Naive thymus-derived CD4-positive, alpha-beta T cell (primary cell): ENCODE measurements at regions not wholly inside any gene's neighbourhood (a gene's known extent, or its start where the extent isn't known, plus 50 kb on each side); places are given as distances from the start of the nearest gene placed in this dataset.

Source experiments
- ATAC-seq: fragments of 150-1000 bp; cut with Tn5 transposase; 2 replicates; pipeline ENCODE4 v1.10.0; 2021; ENCODE audit warnings: mild to moderate bottlenecking, moderate library complexity
- CTCF ChIA-PET: fragments of 350-600 bp; sonication (Branson Sonifier 250); formaldehyde crosslinking; loops from one replicate; lab custom pipeline; 2021; ENCODE audit warnings: antibody characterized with exemption; lab: Charles Lee
- POLR2A ChIA-PET: fragments of 350-600 bp; sonication (Branson Sonifier 250); formaldehyde crosslinking; loops from one replicate; lab custom pipeline; 2021; ENCODE audit warnings: antibody characterized with exemption, inconsistent platforms; lab: Charles Lee
- DNase-seq, 9 donors: peaks; one replicate each; pipeline versions ENCODE4 v3.0.0 to v3.0.0-alpha.2; 2020 to 2022; ENCODE audit warnings: mixed read lengths in 1 of 9
- H3K27ac ChIP-seq: one replicate; pipeline ENCODE4 v1.7.0; 2013; ENCODE audit warnings: mild to moderate bottlenecking, low read depth, low read length, moderate library complexity
- H3K27me3 ChIP-seq, 2 donors: one replicate each; pipeline ENCODE4 v1.7.0; 2013; ENCODE audit warnings: low read length in 2 of 2, mild to moderate bottlenecking in 2 of 2, moderate library complexity in 2 of 2; ENCODE audit not compliant: control insufficient read depth in 2 of 2, insufficient read depth in 2 of 2
- H3K36me3 ChIP-seq, 3 experiments: 1 replicate in 2 of 3; 2 replicates in 1 of 3; pipeline ENCODE4 v1.7.0; 2013; ENCODE audit warnings: low read length in 3 of 3, mild to moderate bottlenecking in 3 of 3, moderate library complexity in 1 of 3; ENCODE audit not compliant: insufficient read depth in 3 of 3, control insufficient read depth in 2 of 3
- H3K4me1 ChIP-seq, 2 donors: one replicate each; pipeline ENCODE4 v1.7.0; 2013; ENCODE audit warnings: low read length in 2 of 2, mild to moderate bottlenecking in 2 of 2, moderate library complexity in 1 of 2; ENCODE audit not compliant: control insufficient read depth in 2 of 2, insufficient read depth in 2 of 2
- H3K4me3 ChIP-seq: 2 replicates; pipeline ENCODE4 v1.7.0; 2013; ENCODE audit warnings: mild to moderate bottlenecking, low read length
- H3K9me3 ChIP-seq, 3 experiments: 1 replicate in 2 of 3; 2 replicates in 1 of 3; pipeline ENCODE4 v1.7.0; 2013; ENCODE audit warnings: low read length in 3 of 3; ENCODE audit not compliant: control insufficient read depth in 2 of 3
- H3K27ac Mint-ChIP-seq, 9 donors: one replicate each; pipeline ENCODE4 v1.8.0; 2020 to 2022; ENCODE audit warnings: mixed read lengths in 9 of 9, mild to moderate bottlenecking in 8 of 9, moderate library complexity in 5 of 9, inconsistent platforms in 2 of 9
- H3K27me3 Mint-ChIP-seq, 5 donors: one replicate each; pipeline ENCODE4 v1.8.0; 2021 to 2022; ENCODE audit warnings: mixed read lengths in 5 of 5, mild to moderate bottlenecking in 1 of 5
- H3K36me3 Mint-ChIP-seq, 5 donors: one replicate each; pipeline ENCODE4 v1.8.0; 2020 to 2022; ENCODE audit warnings: mixed read lengths in 5 of 5, mild to moderate bottlenecking in 3 of 5, inconsistent platforms in 1 of 5
- H3K4me1 Mint-ChIP-seq, 7 donors: one replicate each; pipeline ENCODE4 v1.8.0; 2020 to 2022; ENCODE audit warnings: mixed read lengths in 7 of 7, mild to moderate bottlenecking in 3 of 7, inconsistent platforms in 1 of 7
- H3K4me3 Mint-ChIP-seq, 10 donors: one replicate each; pipeline ENCODE4 v1.8.0; 2020 to 2022; ENCODE audit warnings: mild to moderate bottlenecking in 10 of 10, mixed read lengths in 10 of 10, moderate library complexity in 6 of 10, inconsistent platforms in 2 of 10
- H3K9me3 Mint-ChIP-seq, 11 donors: one replicate each; pipeline ENCODE4 v1.8.0; 2020 to 2022; ENCODE audit warnings: mixed read lengths in 11 of 11, mild to moderate bottlenecking in 4 of 11, inconsistent platforms in 1 of 11, moderate library complexity in 1 of 11
- intact Hi-C, 2 donors: fragments of 100-400 bp; cut with micrococcal nuclease; formaldehyde crosslinking; loops; one replicate each; pipeline ENCODE4 v1.15.1; 2023

- intact Hi-C loops = no loop called here
- no peak overlapping the region for H3K27ac Mint-ChIP-seq
- ChIA-PET CTCF (no interaction called here), POLR2A (no interaction called here)
- no peaks in the 10 kb centered on the region for H3K36me3 ChIP-seq
- H3K4me3 Mint-ChIP-seq = no peak overlapping the region
- no peaks in the 10 kb centered on the region for H3K27me3 ChIP-seq
- peaks cover 0 to 2% (median 0%) of the 10 kb centered on the region in 11 donors for H3K9me3 Mint-ChIP-seq
- no peaks in the 10 kb centered on the region for H3K36me3 Mint-ChIP-seq
- no peaks in the 10 kb centered on the region for H3K4me1 ChIP-seq
- ATAC-seq (no peak), DNase-seq (no peak)
- no peaks in the 10 kb centered on the region for H3K9me3 ChIP-seq
- no peak overlapping the region for H3K27ac ChIP-seq
- H3K27me3 Mint-ChIP-seq = peaks cover 24 to 36% (median 26%) of the 10 kb centered on the region in 5 donors
- H3K4me3 ChIP-seq = no peak overlapping the region
- peaks cover 0 to 2% (median 0%) of the 10 kb centered on the region in 7 donors for H3K4me1 Mint-ChIP-seq
Observed at GRCh38 chr15:85872125-85872524, 77.4 kb upstream of the KLHL25 start.

- no peaks in the 10 kb centered on the region for H3K27me3 ChIP-seq
- H3K4me1 ChIP-seq = no peaks in the 10 kb centered on the region
- Mint-ChIP-seq H3K9me3 (peaks cover 0 to 2% (median 0%) of the 10 kb centered on the region in 11 donors), H3K27me3 (peaks cover 27 to 48% (median 43%) of the 10 kb centered on the region in 5 donors), H3K36me3 (no peaks in the 10 kb centered on the region), H3K4me3 (no peak overlapping the region), H3K27ac (no peak overlapping the region), H3K4me1 (peaks cover 0 to 2% (median 0%) of the 10 kb centered on the region in 7 donors)
- DNase-seq (no peak), ATAC-seq (no peak)
- H3K27ac ChIP-seq = no peak overlapping the region
- no peak overlapping the region for H3K4me3 ChIP-seq
- intact Hi-C loops = no loop called here
- ChIA-PET CTCF (no interaction called here), POLR2A (no interaction called here)
- H3K36me3 ChIP-seq = no peaks in the 10 kb centered on the region
- H3K9me3 ChIP-seq = no peaks in the 10 kb centered on the region
Observed at GRCh38 chr15:85874236-85874635, 79.5 kb upstream of the KLHL25 start.

GRCh38 chr15:85875756-85876155 is 81.0 kb upstream of the KLHL25 start:
- ATAC-seq (no peak), DNase-seq (no peak)
- Mint-ChIP-seq H3K36me3 (no peaks in the 10 kb centered on the region), H3K27me3 (peaks cover 35 to 60% (median 52%) of the 10 kb centered on the region in 5 donors), H3K27ac (no peak overlapping the region), H3K4me1 (peaks cover 0 to 2% (median 0%) of the 10 kb centered on the region in 7 donors), H3K9me3 (peaks cover 0 to 2% (median 0%) of the 10 kb centered on the region in 11 donors), H3K4me3 (no peak overlapping the region)
- no peaks in the 10 kb centered on the region for H3K27me3 ChIP-seq
- ChIA-PET POLR2A (no interaction called here), CTCF (no interaction called here)
- no peaks in the 10 kb centered on the region for H3K4me1 ChIP-seq
- H3K4me3 ChIP-seq = no peak overlapping the region
- no peaks in the 10 kb centered on the region for H3K36me3 ChIP-seq
- H3K9me3 ChIP-seq = no peaks in the 10 kb centered on the region
- H3K27ac ChIP-seq = no peak overlapping the region
- intact Hi-C loops = no loop called here

GRCh38 chr15:85878828-85879225 is 84.1 kb upstream of the KLHL25 start:
- H3K27me3 Mint-ChIP-seq = peaks cover 30 to 63% (median 51%) of the 10 kb centered on the region in 5 donors
- H3K27ac ChIP-seq = no peak overlapping the region
- no peaks in the 10 kb centered on the region for H3K27me3 ChIP-seq
- no peaks in the 10 kb centered on the region for H3K36me3 ChIP-seq
- H3K27ac Mint-ChIP-seq = no peak overlapping the region
- H3K4me3 ChIP-seq = no peak overlapping the region
- H3K9me3 ChIP-seq = no peaks in the 10 kb centered on the region
- H3K4me1 Mint-ChIP-seq = peaks cover 0 to 2% (median 0%) of the 10 kb centered on the region in 7 donors
- H3K4me3 Mint-ChIP-seq = no peak overlapping the region
- ATAC-seq = no peak
- POLR2A ChIA-PET = no interaction called here
- intact Hi-C loops = no loop called here
- no peaks in the 10 kb centered on the region for H3K4me1 ChIP-seq
- no peaks in the 10 kb centered on the region for H3K36me3 Mint-ChIP-seq
- CTCF ChIA-PET = no interaction called here
- H3K9me3 Mint-ChIP-seq = peaks cover 0 to 4% (median 0%) of the 10 kb centered on the region in 11 donors
- DNase-seq = no peak

- H3K4me1 ChIP-seq = no peaks in the 10 kb centered on the region
- Mint-ChIP-seq H3K4me1 (peaks cover 0 to 2% (median 0%) of the 10 kb centered on the region in 7 donors), H3K27ac (no peak overlapping the region), H3K4me3 (no peak overlapping the region), H3K9me3 (peaks cover 0 to 4% (median 0%) of the 10 kb centered on the region in 11 donors), H3K27me3 (peaks cover 30 to 67% (median 51%) of the 10 kb centered on the region in 5 donors), H3K36me3 (no peaks in the 10 kb centered on the region)
- ChIA-PET CTCF (no interaction called here), POLR2A (no interaction called here)
- no peak overlapping the region for H3K4me3 ChIP-seq
- ATAC-seq (no peak), DNase-seq (no peak)
- intact Hi-C loops = no loop called here
- H3K27me3 ChIP-seq = no peaks in the 10 kb centered on the region
- no peaks in the 10 kb centered on the region for H3K36me3 ChIP-seq
- no peaks in the 10 kb centered on the region for H3K9me3 ChIP-seq
- no peak overlapping the region for H3K27ac ChIP-seq
Observed at GRCh38 chr15:85879334-85880163, 84.8 kb upstream of the KLHL25 start.

GRCh38 chr15:85880501-85881190 is 85.9 kb upstream of the KLHL25 start:
- no peak for ATAC-seq

More at GRCh38 chr15:85880501-85881190, 85.9 kb upstream of the KLHL25 start:
- Mint-ChIP-seq H3K9me3 (peaks cover 0 to 4% (median 0%) of the 10 kb centered on the region in 11 donors), H3K27ac (no peak overlapping the region), H3K36me3 (no peaks in the 10 kb centered on the region), H3K27me3 (peaks cover 26 to 68% (median 56%) of the 10 kb centered on the region in 5 donors), H3K4me3 (no peak overlapping the region), H3K4me1 (peaks cover 0 to 2% (median 0%) of the 10 kb centered on the region in 7 donors)
- CTCF ChIA-PET = no interaction called here
- intact Hi-C loops = no loop called here
- Histone ChIP-seq H3K4me3 (no peak overlapping the region), H3K27ac (no peak overlapping the region), H3K27me3 (no peaks in the 10 kb centered on the region), H3K4me1 (no peaks in the 10 kb centered on the region), H3K9me3 (no peaks in the 10 kb centered on the region), H3K36me3 (no peaks in the 10 kb centered on the region)
- no peak for DNase-seq
- POLR2A ChIA-PET = no interaction called here
